ENCODE measurements at regions not wholly inside any gene's neighbourhood (a gene's known extent, or its start where the extent isn't known, plus 50 kb on each side); places are given as distances from the start of the nearest gene placed in this dataset.

DNA sequence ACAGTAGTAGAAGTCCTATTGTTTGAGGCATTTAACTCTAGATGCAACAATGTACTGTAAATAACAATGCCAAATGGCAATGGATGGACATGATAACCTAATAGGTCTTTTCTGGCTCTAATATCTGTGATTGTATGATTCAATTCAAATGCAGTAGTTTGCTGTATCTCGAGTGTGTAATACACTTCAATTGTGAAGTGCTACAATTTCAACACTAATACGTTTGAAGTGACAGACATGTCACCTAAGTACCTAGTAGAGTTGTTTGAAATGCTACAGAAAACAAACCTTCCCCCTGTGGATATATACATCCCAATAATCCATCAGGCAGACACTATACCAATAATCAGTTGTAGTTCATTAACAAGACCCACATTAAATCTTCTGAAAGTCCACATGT, 305.9 kb upstream of the ITGA1 start:
- TF ChIP-seq, protein P1, sequence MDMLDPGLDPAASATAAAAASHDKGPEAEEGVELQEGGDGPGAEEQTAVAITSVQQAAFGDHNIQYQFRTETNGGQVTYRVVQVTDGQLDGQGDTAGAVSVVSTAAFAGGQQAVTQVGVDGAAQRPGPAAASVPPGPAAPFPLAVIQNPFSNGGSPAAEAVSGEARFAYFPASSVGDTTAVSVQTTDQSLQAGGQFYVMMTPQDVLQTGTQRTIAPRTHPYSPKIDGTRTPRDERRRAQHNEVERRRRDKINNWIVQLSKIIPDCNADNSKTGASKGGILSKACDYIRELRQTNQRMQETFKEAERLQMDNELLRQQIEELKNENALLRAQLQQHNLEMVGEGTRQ (IDR thresholded peaks at IDR 0.05; ENCODE audit: low read length), result no peak
- TF ChIP-seq, protein P2, sequence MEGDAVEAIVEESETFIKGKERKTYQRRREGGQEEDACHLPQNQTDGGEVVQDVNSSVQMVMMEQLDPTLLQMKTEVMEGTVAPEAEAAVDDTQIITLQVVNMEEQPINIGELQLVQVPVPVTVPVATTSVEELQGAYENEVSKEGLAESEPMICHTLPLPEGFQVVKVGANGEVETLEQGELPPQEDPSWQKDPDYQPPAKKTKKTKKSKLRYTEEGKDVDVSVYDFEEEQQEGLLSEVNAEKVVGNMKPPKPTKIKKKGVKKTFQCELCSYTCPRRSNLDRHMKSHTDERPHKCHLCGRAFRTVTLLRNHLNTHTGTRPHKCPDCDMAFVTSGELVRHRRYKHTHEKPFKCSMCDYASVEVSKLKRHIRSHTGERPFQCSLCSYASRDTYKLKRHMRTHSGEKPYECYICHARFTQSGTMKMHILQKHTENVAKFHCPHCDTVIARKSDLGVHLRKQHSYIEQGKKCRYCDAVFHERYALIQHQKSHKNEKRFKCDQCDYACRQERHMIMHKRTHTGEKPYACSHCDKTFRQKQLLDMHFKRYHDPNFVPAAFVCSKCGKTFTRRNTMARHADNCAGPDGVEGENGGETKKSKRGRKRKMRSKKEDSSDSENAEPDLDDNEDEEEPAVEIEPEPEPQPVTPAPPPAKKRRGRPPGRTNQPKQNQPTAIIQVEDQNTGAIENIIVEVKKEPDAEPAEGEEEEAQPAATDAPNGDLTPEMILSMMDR (IDR thresholded peaks at IDR 0.05; ENCODE audit: control extremely low read depth in 1 of 3, insufficient read depth in 1 of 3, low read depth in 1 of 3, low read length in 3 of 3), result no peak
- no peak for TF ChIP-seq NRF1 (IDR thresholded peaks at IDR 0.05; ENCODE audit: low read depth, low read length)
- TF ChIP-seq, protein P3, sequence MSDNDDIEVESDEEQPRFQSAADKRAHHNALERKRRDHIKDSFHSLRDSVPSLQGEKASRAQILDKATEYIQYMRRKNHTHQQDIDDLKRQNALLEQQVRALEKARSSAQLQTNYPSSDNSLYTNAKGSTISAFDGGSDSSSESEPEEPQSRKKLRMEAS (IDR thresholded peaks at IDR 0.05), result no peak
- no peak for TF ChIP-seq RAD21 (IDR thresholded peaks at IDR 0.05 in 1 of 2, conservative IDR thresholded peaks at IDR 0.05 in 1 of 2; ENCODE audit: low read depth in 2 of 2, low read length in 2 of 2)
- TF ChIP-seq POLR2A (IDR thresholded peaks at IDR 0.05; ENCODE audit: control extremely low read depth in 1 of 2, low read depth in 2 of 2, low read length in 2 of 2), result no peak
- TF ChIP-seq POLR2AphosphoS5 (IDR thresholded peaks at IDR 0.05; ENCODE audit: low read depth, low read length), result no peak
- no peak for TF ChIP-seq BRCA1 (IDR thresholded peaks at IDR 0.05; ENCODE audit: low read depth, low read length)
- no peak for TF ChIP-seq RNF2 (IDR thresholded peaks at IDR 0.05; ENCODE audit: borderline replicate concordance, low read depth, low read length, missing control alignments, poor library complexity, severe bottlenecking)

Data from H1 (cell line).